HG03060 (cell line): ENCODE measurements at regions not wholly inside any gene's neighbourhood (a gene's known extent, or its start where the extent isn't known, plus 50 kb on each side); places are given as distances from the start of the nearest gene placed in this dataset.
A peak's percentile ranks its signal among the peaks of the same experiment; 100 is the strongest.

Experiments used
- ATAC-seq: cut with Tn5 transposase; IDR thresholded peaks from one replicate; pipeline ENCODE4 v1.9.1; 2021; ENCODE audit warnings: low read depth, moderate number of reproducible peaks; ENCODE audit not compliant: unreplicated experiment

DNA sequence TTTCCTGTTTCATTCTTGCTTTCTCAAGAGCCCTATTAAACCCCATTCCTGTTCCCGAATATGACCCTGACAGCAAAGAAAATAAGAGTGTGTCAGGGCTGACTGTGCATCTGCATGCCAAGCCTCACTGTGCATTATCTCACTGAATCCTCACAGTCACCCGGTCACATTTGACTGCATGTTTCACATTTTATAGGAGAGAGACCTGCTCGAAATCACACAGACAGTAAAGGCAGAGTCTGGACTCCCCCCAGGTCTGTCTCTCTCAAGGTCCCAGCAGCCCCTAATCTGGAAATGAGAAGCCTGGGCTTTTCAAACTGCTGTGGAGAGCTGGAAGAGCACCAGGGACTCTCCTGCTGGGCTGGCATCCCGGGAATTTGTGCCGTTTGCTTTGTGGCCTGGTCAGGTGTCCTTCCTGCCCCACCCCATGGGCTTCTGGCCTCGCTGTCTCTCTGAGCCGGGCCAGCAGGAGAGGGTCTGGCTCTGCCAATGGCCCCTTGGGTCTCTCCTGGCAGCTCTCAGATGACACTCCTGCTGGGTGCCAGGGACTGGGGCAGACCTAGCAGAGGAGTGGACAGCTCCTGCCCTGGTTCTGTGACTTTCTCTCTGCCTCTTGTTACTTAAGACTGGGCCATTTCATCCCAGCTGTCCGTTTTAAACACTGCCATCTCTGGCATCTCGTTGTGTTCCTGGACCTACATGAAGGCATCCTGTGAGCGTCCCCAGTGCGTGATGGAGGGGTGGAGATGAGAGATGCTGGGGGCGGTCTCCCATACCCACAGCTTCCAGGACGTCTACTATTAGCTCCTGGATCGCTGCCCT, 173.6 kb downstream of the ARHGAP12 start:
- ATAC-seq: no peak

DNA sequence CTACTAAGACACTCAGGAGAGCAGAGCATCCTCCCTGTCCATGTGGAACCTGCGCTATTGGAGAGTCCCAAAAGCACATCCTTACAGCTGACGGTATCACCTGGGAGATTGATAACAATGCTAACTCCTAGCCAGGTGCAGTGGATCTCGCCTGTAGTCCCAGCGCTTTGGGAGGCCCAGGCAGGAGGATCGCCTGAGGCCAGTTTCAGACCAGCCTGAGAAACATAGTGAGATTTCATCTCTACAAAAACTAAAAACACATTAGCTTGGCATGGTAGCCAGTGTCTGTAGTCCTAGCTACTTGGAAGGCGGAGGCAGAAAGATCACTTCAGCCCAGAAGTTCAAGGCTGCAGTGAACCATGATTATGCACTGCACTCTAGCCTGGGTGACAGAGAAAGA, 174.9 kb downstream of the ARHGAP12 start:
- ATAC-seq: no peak

DNA sequence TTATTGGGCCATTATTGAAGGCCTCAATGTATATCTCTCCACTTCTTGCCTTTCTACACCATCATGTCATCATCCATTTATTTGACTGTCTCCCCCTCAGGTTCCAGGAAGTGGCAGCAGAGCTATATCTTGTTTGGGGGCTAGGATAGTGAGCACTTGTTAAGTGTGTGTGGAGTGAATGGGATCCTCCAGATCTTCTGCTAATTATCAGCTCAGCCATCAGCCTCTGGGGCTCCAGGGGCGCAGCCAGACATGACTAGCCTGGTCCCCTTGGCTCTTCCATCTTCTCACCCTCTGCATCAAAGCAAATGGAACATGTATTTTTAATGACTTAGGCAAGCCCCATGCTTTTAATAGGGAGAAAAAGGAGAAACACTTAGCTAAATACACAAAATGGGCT, 176.5 kb downstream of the ARHGAP12 start:
- no peak for ATAC-seq

DNA sequence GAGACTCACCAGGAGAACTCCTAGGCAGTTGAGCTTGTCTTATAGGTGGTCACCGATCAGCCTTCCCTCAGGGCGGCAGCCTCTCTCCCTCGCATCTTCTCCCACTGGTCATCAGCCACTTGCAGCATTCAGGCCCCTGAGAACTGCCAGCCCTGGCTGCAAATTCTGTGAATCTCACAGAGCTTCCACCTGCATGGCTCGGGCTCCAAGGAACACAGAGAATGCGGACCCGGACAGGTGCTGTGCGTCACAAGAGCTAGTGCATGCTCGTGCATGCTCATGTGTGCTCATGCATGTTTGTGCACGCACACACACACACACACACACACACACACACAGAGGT, 176.9 kb downstream of the ARHGAP12 start:
- ATAC-seq: no peak

DNA sequence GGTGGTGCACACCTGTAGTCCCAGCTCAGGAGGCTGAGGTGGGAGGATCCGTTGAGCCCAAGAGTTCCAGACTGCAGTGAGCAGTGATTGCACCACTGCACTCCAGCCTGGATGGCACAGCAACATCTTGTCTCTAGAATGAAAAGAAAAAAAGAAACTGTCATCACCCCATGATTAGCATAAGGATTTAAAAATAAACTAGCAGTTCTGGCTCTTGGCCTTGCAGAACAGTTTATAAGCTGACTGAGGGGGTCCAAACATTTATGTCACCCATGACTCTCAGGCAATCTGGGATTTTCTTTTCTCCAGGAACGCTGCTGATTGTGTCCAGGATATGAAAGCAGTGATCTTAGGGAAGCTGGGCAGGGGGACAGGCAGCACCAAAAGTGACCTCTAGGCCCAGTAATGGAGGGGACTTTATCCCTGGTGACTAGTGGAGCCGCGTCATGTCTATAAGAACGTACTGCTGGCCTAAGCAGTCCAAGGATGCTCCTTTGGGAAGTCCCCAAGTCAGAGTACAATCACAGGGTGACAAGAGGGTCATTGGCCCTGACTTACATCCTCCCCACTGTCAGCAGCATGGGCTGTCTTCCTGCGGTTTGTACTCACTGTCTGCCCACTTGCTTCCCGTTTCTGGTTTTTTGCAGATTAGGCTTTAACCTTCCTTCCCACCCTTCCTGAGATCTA, 177.4 kb downstream of the ARHGAP12 start:
- no peak for ATAC-seq

DNA sequence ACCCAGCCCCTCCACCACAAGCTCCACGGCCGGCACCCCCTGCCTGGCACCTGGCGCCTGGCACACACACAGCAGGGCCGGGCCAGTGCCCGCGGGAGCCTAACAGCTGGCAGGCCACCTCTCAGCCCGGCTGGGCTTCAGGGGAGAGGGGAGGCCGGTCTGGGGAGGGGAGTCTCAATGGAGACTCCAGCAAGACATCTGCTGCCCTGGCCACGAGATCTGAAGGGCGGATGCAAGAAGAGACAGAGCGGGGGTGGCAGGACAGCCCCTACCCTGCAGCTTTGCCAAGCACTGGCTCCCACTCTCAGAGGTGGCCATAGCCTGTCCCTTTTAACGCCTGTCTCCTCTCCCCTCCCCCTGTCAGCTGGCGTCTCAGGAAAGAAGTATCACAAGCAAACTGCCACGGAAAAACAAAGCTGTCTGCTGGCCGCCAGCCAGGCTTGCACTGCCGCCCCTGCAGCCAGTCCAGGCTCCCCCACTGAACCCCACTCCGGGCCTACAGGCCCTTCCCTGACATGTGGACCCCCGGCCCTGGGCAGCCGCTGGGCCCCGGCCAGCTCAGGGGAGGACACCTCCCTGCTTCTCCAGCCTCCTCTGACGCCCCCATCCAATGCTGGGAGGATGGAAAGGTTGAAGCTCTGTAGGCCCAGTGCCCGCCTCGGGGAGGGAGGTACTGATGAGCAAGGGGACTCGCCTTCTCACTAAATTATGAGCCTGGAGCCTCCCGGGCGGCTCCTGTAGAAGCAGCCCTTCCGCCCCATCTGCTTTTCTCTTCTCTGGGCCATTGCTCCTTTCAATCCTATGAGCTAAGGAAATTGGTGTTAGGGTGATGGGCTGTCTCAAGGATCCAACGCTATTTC, 178.4 kb downstream of the ARHGAP12 start:
- ATAC-seq: no peak

DNA sequence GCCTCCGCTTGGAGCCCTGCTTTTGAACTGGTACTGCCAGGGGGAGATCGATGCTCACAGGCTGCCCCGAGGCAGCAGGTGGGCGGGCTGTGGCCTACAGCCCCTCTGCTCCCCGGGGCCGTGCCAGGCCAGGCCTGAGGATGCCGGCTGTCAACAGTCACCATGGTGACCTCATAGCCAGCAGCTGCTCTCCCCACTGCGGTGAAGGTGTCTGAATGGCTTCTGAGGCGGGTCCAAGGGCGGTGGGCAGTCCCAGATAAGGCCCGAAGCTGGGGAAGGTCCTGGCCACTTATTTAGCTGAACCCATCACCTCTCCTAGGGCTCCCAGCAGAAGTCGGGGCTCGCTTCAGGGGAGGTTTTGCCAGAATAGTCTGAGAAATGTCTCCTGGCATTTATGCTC, 179.3 kb downstream of the ARHGAP12 start:
- no peak for ATAC-seq

DNA sequence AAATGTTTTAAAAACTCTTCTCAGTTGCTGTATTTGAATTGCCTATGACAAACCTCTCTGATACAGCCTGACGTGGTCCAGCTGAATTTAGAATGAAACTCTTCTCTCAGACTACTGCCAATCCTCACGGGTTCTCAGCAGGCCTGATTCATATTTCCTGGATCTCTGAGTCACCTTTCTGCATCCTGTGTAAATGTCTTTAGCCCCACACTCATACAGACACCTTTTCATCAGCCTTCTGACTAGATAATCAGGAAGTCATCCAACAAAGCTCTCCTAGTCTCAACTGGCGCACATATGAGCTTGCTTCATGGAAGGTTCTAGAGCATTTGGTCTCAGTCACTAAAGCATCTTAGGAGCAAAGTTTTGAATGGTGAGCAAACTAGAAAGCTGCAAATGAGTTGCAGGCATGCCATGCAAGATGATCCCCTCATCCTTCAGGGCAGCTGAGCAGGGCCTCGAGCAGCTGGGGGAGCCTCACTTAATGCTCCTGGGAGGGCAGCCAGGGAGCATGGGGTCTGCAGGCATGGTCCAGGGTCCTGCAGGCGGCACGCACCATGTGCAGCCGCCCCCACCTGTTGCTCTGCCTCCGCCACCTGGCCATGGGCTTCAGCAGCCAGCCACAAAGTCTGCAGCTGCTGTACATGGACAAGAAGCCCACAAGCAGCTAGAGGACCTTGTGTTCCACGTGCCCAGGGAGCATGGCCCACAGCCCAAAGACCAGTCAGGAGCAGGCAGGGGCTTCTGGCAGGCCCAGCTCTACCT, 182.8 kb downstream of the ARHGAP12 start:
- peak; percentile 55 for ATAC-seq

DNA sequence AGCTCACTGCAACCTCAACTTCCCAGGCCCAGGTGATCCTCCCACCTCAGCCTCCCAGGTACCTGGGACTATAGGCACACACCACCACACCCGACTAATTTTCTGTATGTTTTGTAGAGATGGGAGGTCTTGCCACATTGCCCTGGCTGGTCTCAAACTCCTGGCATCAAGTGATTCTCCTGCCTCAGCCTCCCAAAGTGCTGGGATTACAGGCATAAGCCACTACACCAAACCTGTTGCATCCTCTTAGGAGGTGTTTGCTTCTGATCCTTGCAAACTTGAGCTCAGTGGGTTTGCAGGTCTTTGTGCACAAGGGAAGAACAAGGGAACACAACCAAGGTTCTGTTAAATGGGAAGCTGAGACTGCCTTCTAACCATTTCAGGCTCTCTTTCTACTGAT, 184.6 kb downstream of the ARHGAP12 start:
- ATAC-seq: no peak

DNA sequence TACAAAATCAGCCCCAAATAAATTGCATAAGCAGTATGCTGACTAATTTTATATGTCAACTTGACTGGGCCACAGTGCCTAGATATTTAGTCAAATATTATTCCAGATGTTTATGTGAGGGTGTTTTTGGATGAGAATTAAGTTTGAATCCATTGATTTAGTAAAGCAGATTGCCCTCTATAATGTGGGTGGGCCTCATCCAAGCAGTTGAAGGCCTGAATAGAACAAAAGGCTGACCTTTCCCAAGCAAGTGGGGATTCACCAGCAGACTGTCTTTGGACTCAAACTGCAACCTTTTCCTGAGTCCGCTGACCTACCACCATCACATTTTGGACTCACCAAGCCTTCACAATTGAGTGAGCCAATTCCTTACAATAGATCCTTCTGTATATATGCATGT, 186.4 kb downstream of the ARHGAP12 start:
- no peak for ATAC-seq

DNA sequence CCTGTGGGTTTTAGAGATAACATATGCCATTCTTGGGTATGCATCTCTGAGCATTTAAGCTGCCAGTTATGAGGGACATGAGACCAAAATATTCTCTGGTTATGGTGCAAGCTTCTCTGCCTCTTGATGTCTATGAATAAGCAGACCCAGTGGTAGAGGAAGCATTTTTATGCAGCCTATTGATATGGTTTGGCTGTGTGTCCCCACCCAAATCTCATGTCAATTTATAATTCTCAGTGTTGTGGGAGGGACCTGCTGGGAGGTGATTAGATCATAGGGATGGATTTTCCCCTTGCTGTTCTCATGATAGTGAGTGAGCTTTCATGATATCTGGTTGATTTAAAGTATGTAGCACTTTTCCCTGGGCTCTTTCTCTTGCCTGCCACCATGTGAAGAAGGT, 187.2 kb downstream of the ARHGAP12 start:
- ATAC-seq: no peak

DNA sequence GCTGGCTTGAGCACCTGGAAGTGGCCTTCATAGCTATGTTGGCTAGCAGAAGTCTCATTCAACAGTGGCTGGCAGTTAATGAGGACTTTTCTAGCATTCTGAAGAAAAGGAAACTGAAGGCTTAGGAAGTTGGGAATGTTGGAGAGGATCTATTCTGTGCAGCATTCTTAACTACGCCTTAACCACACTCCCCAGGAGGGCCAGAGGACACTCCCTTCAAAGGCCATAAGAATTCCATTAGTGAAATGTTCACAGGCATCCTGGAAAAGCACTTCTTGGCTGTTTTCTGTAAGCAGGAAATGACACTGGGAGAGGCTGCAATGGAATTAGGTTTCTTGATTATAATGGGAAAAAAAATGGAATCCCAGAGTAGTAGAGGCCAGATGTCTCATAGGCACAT, 188.9 kb downstream of the ARHGAP12 start:
- no peak for ATAC-seq

DNA sequence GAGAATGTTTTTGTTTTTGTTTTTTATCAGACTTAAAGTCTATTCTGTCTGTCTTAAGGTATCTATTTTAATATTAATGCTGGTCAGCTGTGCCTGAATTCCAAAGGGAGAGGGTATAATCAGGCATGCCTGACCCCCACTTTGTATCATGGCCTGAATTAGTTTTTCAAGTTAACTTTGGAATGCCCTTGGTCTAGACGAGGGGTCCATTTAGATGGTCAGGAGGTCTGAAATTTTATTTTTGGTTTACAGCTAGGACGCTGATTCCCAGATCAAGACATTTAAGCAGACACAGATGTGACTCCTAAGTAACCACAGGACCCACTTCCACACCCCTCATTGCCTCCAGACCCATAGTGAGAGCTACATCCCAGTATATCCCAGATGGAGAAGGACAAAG, 189.5 kb downstream of the ARHGAP12 start:
- ATAC-seq: no peak

DNA sequence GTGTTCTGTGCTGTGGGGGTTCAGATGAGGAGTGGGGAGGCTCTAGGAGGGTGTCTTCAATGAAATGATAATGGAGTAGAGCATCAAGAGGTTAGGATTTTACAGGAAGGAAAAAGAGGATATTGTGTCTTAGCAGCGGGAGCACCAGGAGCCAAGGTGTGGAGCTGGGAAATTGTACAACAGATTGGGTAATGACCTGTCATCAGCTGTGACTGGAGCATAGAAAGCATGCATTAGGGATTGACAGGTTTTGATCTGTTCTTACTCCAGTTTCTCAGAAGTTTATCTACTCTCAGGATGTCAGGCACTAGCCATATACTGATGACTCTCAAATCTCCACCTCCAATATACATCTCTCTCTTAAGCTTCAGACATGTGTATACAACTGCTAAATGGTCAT, 196.9 kb downstream of the ARHGAP12 start:
- ATAC-seq: no peak

DNA sequence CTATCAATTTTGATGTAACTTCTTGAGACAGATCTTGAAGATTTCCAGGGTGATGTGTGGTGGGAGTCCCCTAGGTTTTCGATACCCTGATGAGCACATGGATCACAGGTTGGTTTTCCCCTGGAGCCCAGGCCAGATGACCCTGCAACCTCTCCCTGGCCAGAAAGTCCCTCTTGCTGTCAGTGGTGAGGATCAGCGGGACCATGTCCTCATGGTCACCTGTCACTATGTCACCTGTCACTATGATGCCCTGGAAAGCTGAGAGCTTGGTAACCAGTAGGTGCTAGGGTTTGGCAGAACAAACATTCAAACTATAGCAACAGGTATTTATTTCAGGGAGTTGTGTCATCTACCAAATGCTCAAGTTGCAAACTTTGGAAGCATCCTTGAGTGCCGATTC, 197.9 kb downstream of the ARHGAP12 start:
- ATAC-seq: no peak

DNA sequence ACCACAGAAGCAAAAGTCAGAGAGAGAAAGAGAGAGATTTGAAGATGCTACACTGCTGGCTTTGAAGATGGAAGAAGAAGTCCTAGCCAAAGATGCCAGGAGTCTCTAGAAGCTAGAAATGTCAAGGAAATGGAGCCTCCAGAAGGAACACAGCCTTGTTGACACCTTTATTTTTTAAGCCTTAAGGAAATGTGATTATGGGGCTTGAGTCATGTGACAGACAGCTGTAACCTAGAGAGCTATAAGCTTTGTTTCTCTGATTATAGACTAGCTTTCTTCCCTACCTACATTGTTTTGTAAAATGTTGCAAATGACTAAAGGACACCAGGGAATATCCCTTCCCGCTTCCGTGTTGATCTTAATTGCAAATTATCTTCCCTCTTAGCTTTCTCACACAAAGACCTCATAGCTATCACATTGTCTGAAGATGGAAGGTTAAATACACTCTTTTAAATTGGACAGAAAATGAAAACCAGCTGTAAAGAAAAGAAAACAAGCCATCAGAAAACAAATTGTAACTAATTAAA, 199.9 kb downstream of the ARHGAP12 start:
- no peak for ATAC-seq

DNA sequence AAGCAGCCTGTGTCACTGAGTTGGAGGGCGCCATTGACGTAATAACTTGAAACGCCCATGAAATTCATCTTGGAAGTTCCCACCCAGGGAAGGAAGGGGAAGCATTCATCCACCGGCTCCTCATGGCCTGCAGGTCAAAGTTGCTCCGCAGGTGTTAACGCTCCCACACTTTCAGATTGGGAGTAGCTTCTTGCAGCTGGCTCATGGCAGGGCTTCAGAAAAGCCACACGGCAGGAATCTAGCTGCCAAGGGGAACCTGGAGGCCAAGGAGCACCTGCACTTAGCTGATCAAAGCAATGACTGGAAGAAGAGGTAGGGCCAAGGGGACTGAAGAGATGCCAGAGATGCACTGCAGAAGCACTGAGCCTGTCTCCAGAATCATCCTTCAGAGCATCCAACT, 203.2 kb downstream of the ARHGAP12 start:
- no peak for ATAC-seq

DNA sequence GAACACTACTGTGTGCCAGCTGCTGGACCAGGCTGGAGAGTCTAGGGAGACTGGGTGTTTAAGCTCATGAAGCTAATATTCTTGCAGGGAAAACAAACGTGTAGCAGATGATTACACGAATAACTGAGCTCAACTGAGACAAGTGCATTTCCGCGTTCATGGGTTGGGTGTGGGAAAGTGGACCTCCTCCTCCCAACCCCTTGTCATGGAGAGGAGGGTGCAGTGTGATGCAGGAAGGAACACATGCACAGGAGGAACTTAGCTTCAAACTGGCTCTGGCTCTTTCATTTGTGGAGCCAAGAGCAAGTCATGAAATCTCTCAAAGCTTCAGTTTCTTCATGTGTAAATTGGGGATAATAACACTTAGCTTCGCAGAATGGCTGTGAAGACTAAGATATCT, 204.3 kb downstream of the ARHGAP12 start:
- no peak for ATAC-seq

DNA sequence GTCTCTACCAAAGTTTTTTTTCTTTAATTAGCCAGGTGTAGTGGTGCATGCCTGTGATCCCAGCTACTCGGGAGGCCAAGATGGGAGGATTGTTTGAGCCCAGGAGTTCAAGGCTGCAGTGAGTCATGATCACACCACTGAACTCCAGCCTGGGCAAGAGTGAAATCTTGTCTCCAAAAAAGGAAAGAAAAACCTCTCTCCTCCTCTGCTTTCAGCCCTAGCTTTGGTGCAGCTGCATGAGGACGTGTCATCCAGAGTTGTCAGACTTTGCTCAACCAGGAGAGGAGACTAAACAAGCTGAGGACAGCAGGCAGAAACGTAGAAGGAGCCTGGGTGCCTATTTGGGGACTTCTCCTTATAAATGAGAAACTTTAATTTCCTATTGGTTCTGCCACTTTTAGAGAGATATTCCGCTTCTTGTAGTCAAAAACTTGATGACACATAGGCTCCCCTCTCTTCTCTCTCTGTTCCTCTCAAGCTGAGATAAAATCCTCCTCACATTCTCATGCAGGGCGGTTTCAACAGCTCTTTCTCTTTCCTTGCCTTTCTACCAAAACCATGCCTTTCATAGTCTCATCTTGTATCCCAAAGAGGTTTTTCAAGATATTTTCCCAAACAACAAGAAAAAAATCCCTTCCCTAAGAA, 205.4 kb downstream of the ARHGAP12 start:
- ATAC-seq: no peak

DNA sequence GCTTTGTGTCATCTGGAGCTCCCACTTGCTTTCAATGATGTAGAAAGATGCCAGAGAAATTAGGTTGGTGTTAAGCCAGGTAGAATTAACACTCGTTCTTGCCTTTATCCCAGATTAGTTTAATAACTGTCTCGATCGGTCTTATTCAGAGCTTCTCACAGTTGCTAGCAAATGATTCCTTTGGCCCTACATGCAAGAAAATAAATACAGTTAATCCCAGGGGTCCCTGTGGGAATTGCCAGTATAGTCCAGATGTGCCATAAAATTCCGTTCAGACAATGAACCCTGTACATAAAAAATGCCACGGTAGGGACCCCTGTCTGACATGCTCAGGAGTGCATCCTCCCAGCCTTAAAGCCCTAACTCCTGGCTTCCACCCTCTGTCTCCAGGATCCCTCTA, 207.5 kb downstream of the ARHGAP12 start:
- ATAC-seq: no peak
